DOHH2 (cell line): ENCODE measurements at regions not wholly inside any gene's neighbourhood (a gene's known extent, or its start where the extent isn't known, plus 50 kb on each side); places are given as distances from the start of the nearest gene placed in this dataset.

ENCODE experiments used
- H3F3A ChIP-seq: fragments of 200-600 bp; sonication (generic), shearing (Covaris generic); 2 replicates; pipeline ENCODE4 v1.6.0; 2016; ENCODE audit warnings: antibody characterized with exemption, mild to moderate bottlenecking; ENCODE audit not compliant: control insufficient read depth, insufficient read depth
- H3K27ac ChIP-seq: fragments of 200-600 bp; sonication (generic); 2 replicates; pipeline ENCODE4 v1.5.1; 2014; ENCODE audit warnings: low read depth, mild to moderate bottlenecking, low read length, moderate library complexity
- H3K27me3 ChIP-seq: fragments of 200-600 bp; sonication (generic); 2 replicates; pipeline ENCODE4 v1.6.1; 2014; ENCODE audit warnings: mild to moderate bottlenecking, low read length, mixed read lengths; ENCODE audit not compliant: control insufficient read depth
- H3K36me3 ChIP-seq: fragments of 200-600 bp; sonication (generic); 2 replicates; pipeline ENCODE4 v1.6.1; 2014; ENCODE audit warnings: mild to moderate bottlenecking, low read length, moderate library complexity, mixed read lengths; ENCODE audit not compliant: control insufficient read depth
- H3K4me1 ChIP-seq: fragments of 200-600 bp; sonication (generic); 2 replicates; pipeline ENCODE4 v1.6.1; 2014; ENCODE audit warnings: mild to moderate bottlenecking, low read length, mixed read lengths; ENCODE audit not compliant: control insufficient read depth
- H3K4me2 ChIP-seq: fragments of 200-600 bp; sonication (generic); 2 replicates; pipeline ENCODE4 v1.6.0; 2014; ENCODE audit warnings: mild to moderate bottlenecking, low read length, moderate library complexity
- H3K4me3 ChIP-seq: fragments of 200-600 bp; sonication (generic); 2 replicates; pipeline ENCODE4 v1.5.1; 2014; ENCODE audit warnings: mild to moderate bottlenecking, low read length, mixed read lengths
- H3K79me2 ChIP-seq: fragments of 200-600 bp; sonication (generic); 2 replicates; pipeline ENCODE4 v1.6.1; 2014; ENCODE audit warnings: mild to moderate bottlenecking, low read length, mixed read lengths; ENCODE audit not compliant: control insufficient read depth
- H3K9me2 ChIP-seq: fragments of 200-600 bp; sonication (generic); replicated peaks from 2 replicates; pipeline ENCODE4 v1.6.1; 2014; ENCODE audit warnings: mild to moderate bottlenecking, low read length, mixed read lengths; ENCODE audit not compliant: control insufficient read depth
- H3K9me3 ChIP-seq: fragments of 200-600 bp; sonication (generic); 2 replicates; pipeline ENCODE4 v1.6.1; 2014; ENCODE audit warnings: antibody characterized with exemption, low read length, mixed read lengths; ENCODE audit not compliant: control insufficient read depth, insufficient read depth
- H4K20me1 ChIP-seq: fragments of 200-600 bp; sonication (generic); 2 replicates; pipeline ENCODE4 v1.6.0; 2014; ENCODE audit warnings: low read depth, mild to moderate bottlenecking, antibody characterized with exemption, low read length, moderate library complexity; ENCODE audit not compliant: control insufficient read depth, insufficient read depth
- EZH2phosphoT487 ChIP-seq: fragments of 200-600 bp; sonication (generic); IDR thresholded peaks from 2 replicates; pipeline ENCODE4 v1.6.1; 2017; ENCODE audit warnings: borderline replicate concordance, mild to moderate bottlenecking, antibody characterized with exemption, low read length, moderate library complexity, mixed read lengths
- TF ChIP-seq, protein P1 (sequence below): fragments of 200-600 bp; sonication (generic); IDR thresholded peaks from one replicate; pipeline ENCODE4 v1.5.1; 2014; ENCODE audit warnings: antibody characterized with exemption, mild to moderate bottlenecking, low read depth, low read length; ENCODE audit not compliant: poor library complexity, severe bottlenecking

GRCh38 chr10:36662571-36662970 is 462.8 kb upstream of the ANKRD30A start:
- H3K36me3 ChIP-seq, result no peaks in the 10 kb centered on the region
- H4K20me1 ChIP-seq, result no peaks in the 10 kb centered on the region
- no peaks in the 10 kb centered on the region for H3F3A ChIP-seq
- H3K27me3 ChIP-seq, result no peaks in the 10 kb centered on the region
- H3K4me3 ChIP-seq, result no peak overlapping the region
- H3K79me2 ChIP-seq, result no peaks in the 10 kb centered on the region
- no peaks in the 10 kb centered on the region for H3K9me3 ChIP-seq
- TF ChIP-seq, protein P1, sequence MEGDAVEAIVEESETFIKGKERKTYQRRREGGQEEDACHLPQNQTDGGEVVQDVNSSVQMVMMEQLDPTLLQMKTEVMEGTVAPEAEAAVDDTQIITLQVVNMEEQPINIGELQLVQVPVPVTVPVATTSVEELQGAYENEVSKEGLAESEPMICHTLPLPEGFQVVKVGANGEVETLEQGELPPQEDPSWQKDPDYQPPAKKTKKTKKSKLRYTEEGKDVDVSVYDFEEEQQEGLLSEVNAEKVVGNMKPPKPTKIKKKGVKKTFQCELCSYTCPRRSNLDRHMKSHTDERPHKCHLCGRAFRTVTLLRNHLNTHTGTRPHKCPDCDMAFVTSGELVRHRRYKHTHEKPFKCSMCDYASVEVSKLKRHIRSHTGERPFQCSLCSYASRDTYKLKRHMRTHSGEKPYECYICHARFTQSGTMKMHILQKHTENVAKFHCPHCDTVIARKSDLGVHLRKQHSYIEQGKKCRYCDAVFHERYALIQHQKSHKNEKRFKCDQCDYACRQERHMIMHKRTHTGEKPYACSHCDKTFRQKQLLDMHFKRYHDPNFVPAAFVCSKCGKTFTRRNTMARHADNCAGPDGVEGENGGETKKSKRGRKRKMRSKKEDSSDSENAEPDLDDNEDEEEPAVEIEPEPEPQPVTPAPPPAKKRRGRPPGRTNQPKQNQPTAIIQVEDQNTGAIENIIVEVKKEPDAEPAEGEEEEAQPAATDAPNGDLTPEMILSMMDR, result no peak
- no peak for TF ChIP-seq EZH2phosphoT487
- H3K4me1 ChIP-seq, result no peaks in the 10 kb centered on the region
- no peak overlapping the region for H3K4me2 ChIP-seq
- no peaks in the 10 kb centered on the region for H3K9me2 ChIP-seq
- no peak overlapping the region for H3K27ac ChIP-seq

GRCh38 chr10:36650274-36650673 is 475.1 kb upstream of the ANKRD30A start:
- no peaks in the 10 kb centered on the region for H3K9me3 ChIP-seq
- TF ChIP-seq EZH2phosphoT487, result no peak
- TF ChIP-seq, protein P1, result no peak
- H4K20me1 ChIP-seq, result no peaks in the 10 kb centered on the region
- no peaks in the 10 kb centered on the region for H3K36me3 ChIP-seq
- H3K27me3 ChIP-seq, result no peaks in the 10 kb centered on the region
- H3K79me2 ChIP-seq, result no peaks in the 10 kb centered on the region
- no peaks in the 10 kb centered on the region for H3K4me1 ChIP-seq
- H3K4me2 ChIP-seq, result no peak overlapping the region
- no peak overlapping the region for H3K27ac ChIP-seq
- no peaks in the 10 kb centered on the region for H3K9me2 ChIP-seq
- no peak overlapping the region for H3K4me3 ChIP-seq
- H3F3A ChIP-seq, result no peaks in the 10 kb centered on the region

- no peaks in the 10 kb centered on the region for H3F3A ChIP-seq
- no peak overlapping the region for H3K27ac ChIP-seq
- no peaks in the 10 kb centered on the region for H3K79me2 ChIP-seq
- no peaks in the 10 kb centered on the region for H3K9me3 ChIP-seq
- H3K36me3 ChIP-seq, result no peaks in the 10 kb centered on the region
- no peaks in the 10 kb centered on the region for H4K20me1 ChIP-seq
- no peak overlapping the region for H3K4me2 ChIP-seq
- no peaks in the 10 kb centered on the region for H3K27me3 ChIP-seq
- TF ChIP-seq, protein P1, result no peak
- no peak for TF ChIP-seq EZH2phosphoT487
- no peaks in the 10 kb centered on the region for H3K9me2 ChIP-seq
- H3K4me1 ChIP-seq, result no peaks in the 10 kb centered on the region
- no peak overlapping the region for H3K4me3 ChIP-seq
These were observed 477.9 kb upstream of the ANKRD30A start for GRCh38 chr10:36647540-36647939.

GRCh38 chr10:36640626-36641025 is 484.8 kb upstream of the ANKRD30A start:
- Histone ChIP-seq H3K27ac (no peak overlapping the region), H3K4me2 (no peak overlapping the region), H3K36me3 (no peaks in the 10 kb centered on the region), H3K9me3 (no peaks in the 10 kb centered on the region), H3K27me3 (no peaks in the 10 kb centered on the region), H3K9me2 (no peaks in the 10 kb centered on the region), H4K20me1 (no peaks in the 10 kb centered on the region), H3K79me2 (no peaks in the 10 kb centered on the region), H3K4me3 (no peak overlapping the region), H3K4me1 (no peaks in the 10 kb centered on the region), H3F3A (no peaks in the 10 kb centered on the region)
- TF ChIP-seq EZH2phosphoT487, result no peak
- TF ChIP-seq, protein P1, result no peak
